ENCODE measurements at regions not wholly inside any gene's neighbourhood (a gene's known extent, or its start where the extent isn't known, plus 50 kb on each side); places are given as distances from the start of the nearest gene placed in this dataset.

- TF ChIP-seq, protein P1, sequence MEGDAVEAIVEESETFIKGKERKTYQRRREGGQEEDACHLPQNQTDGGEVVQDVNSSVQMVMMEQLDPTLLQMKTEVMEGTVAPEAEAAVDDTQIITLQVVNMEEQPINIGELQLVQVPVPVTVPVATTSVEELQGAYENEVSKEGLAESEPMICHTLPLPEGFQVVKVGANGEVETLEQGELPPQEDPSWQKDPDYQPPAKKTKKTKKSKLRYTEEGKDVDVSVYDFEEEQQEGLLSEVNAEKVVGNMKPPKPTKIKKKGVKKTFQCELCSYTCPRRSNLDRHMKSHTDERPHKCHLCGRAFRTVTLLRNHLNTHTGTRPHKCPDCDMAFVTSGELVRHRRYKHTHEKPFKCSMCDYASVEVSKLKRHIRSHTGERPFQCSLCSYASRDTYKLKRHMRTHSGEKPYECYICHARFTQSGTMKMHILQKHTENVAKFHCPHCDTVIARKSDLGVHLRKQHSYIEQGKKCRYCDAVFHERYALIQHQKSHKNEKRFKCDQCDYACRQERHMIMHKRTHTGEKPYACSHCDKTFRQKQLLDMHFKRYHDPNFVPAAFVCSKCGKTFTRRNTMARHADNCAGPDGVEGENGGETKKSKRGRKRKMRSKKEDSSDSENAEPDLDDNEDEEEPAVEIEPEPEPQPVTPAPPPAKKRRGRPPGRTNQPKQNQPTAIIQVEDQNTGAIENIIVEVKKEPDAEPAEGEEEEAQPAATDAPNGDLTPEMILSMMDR (IDR thresholded peaks at IDR 0.05; ENCODE audit: extremely low read depth in 1 of 2, insufficient read depth in 1 of 2, low read depth in 1 of 2, low read length in 2 of 2), result no peak
- TF ChIP-seq POLR2A (IDR thresholded peaks at IDR 0.05; ENCODE audit: low read depth, low read length) (no peak), EZH2 (IDR thresholded peaks at IDR 0.05; ENCODE audit: borderline replicate concordance, low read depth, low read length, severe bottlenecking) (no peak), POLR2AphosphoS5 (IDR thresholded peaks at IDR 0.05; ENCODE audit: insufficient read depth, low read depth, low read length) (no peak), GATA2 (IDR thresholded peaks at IDR 0.05; ENCODE audit: insufficient read depth, insufficient read length, low read depth, low read length) (no peak), JUN (IDR thresholded peaks at IDR 0.05; ENCODE audit: borderline replicate concordance, insufficient read depth, insufficient read length, low read depth) (no peak)
Observed at GRCh38 chr16:50980666-50981065, 170.4 kb downstream of the SALL1 start.

Data from endothelial cell of umbilical vein (primary cell).